Hematopoietic multipotent progenitor cell treated with erythropoietin and hydrocortisone succinate and interleukin-3 and kit ligand, for 8 days (in vitro differentiated cells): ENCODE measurements at regions not wholly inside any gene's neighbourhood (a gene's known extent, or its start where the extent isn't known, plus 50 kb on each side); places are given as distances from the start of the nearest gene placed in this dataset.
"Not testable (repeated sequence)": the region's sequence is repeated elsewhere in the genome, so short reads cannot be mapped to it uniquely, and the experiment has no call there.

Source experiments
- DNase-seq: peaks from one replicate; pipeline ENCODE4 v3.0.0-alpha.2; 2015

- DNase-seq: no peak
Measured at GRCh38 chr10:21043044-21043443, 145.9 kb upstream of the NEBL start.

DNA sequence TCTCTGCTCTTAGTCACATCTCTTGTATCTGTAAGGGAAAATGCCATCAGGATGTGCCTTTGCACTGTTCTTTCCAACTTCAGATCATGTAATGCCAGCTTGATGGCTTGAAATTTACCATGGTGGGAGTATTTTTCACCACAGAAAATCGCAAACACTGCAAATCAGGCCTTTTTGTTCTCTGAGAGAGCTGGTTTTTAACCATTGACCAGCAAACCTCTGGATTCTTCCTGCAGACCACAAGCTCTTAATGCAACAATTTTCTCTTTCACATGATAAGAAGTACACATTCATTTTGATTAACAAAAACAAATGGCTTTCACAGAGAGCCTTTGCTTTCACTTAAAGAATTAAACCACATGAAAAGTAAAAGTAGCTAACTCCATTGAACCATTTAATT is 145.4 kb upstream of the NEBL start:
- DNase-seq: no peak

DNA sequence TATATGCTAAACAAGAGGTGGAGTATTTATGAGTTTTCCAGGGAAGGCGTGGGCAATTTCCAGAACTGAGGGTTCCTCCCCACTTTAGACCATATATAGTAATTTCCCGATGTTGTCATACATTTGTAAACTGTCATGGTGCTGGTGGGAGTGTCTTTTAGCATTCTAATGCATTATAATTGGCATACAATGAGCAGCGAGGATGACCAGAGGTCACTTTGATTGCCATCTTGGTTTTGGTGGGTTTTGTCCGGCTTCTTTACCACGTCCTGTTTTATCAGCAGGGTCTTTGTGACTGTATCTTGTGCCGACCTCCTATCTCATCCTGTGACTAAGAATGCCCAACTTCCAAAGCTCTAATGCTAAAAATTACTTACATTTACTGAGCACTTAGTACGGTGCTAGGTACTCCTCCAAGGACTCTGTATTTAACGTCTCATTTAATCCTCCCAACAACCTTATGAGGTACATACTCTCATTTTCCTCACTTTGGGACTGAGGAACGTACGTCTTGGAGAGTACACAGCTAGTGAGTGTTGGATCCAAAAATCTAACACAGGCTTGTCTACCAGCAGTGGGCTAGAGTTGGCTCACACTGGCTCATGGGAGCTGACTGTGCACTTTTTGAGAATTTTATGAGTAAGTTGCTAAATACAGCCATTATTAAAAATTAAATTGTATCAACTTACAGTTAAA is 144.8 kb upstream of the NEBL start:
- no peak for DNase-seq

- DNase-seq: no peak
Measured at GRCh38 chr10:21039721-21040120, 142.6 kb upstream of the NEBL start.

GRCh38 chr10:21036757-21037156 is 139.6 kb upstream of the NEBL start:
- DNase-seq: no peak

DNA sequence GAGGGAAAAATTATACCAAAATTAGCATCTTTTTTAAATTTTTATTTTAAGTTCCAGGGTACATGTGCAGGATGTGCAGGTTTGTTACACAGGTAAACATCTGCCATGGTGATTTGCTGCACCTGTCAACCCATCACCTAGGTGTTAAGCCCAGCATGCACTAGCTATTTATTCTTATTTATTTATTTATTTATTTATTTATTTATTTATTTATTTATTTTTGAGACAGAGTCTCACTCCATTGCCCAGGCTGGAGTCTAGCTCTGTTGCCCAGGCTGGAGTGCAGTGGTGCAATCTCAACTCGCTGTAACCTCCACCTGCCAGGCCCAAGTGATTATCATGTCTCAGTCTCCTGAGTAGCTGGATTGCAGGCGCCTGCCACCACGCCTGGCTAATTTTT is 137.7 kb upstream of the NEBL start:
- DNase-seq: not testable (repeated sequence)

DNA sequence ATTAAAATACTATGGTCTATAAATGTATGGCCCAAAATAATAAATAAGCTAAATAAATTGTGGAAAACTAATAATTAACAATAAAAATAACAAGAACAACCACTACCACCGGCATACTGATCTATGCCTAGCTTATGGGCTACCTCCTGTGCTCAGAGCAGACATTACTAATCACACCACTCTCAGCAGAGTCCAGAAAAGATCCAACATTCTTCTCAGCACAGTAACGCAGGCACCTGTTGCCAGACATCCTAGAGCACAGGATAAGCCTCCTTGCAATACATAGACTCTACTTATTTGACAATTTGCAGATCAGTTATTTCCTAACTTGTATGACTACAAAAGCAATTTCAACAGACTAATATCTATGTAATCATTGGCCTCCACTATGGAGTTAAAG is 137.1 kb upstream of the NEBL start:
- no peak for DNase-seq

DNA sequence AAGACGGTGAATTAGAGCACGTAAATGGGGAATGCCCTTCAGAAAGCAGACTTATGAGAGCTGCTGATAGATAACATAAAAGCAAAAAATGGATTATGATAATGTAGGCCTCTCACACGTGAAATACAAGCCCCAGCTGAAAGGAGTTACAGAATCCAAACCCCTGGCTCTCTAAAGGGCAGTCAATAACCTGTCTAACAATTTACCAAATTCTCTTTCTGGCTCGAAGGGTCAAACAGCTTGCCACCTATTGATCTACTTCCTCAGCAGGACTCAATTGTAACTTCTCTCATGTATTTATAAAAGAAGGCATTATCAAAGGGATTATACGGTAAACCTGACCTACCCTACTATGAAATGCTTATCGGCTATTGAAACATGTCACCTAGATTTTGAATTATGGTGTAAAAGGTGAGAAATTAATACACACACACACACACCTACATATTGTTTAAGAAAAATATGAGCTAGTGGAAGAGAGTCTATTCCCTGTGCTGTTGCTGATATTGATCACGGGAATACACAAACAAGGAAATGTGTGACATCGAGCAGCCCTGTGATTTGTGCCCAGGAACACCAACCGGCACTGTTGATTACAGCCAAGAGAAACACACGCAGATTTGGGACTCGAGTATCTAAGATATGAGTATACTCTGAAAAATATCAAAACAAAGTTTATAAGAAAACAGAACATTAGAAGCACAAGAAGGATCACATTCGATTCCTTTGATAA is 135.6 kb upstream of the NEBL start:
- DNase-seq: no peak

DNA sequence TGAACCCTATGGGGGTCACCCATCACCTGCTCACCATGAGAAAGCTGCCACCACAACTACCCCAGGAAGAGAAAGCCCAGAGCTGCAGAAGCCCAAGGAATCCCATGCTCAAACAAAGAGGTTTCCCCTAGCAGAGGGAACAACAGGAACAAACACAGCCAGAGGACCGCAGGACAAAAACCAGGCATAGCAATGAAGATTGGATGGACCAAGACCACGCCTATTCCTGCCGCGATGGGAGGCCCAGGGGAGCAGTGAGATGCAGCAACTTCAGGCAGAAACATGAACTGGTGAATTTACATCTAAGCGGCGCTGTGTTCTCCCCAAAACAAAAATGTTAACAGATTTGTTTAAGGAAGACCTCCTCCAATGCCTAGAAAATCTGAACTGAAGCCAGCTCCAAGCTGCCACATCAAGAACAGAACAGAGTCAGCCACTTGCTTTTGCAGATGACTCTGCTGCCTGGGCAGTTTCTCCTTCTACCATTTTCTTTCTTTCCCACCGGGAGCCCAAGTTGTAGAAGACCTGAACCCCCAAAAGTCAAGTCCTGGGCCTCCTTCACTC is 134.2 kb upstream of the NEBL start:
- DNase-seq: no peak

- DNase-seq: no peak
Measured at GRCh38 chr10:21030091-21030490, 133.0 kb upstream of the NEBL start.

DNA sequence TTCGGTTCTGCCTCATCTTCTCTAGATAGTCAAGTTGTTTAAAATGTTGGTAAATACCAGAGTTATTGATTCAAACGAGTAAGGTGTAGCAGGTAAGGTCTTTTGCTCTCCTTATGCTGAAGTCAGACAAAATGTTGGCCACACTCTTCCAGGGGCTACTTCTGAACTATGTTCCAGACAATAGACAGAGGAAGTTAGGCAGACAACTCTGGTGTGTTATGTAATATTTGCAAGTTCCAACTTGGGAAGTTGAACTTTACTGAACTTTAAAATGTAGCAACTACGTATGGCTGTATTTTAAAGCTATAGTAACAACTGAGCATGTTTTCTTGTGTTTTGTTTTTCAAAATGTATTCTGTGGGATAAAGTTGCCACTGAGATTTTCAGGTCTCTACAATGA is 125.7 kb upstream of the NEBL start:
- DNase-seq: no peak

GRCh38 chr10:21021843-21022594 is 124.9 kb upstream of the NEBL start:
- DNase-seq: no peak

GRCh38 chr10:21021231-21021630 is 124.1 kb upstream of the NEBL start:
- no peak for DNase-seq

GRCh38 chr10:21020545-21020944 is 123.4 kb upstream of the NEBL start:
- DNase-seq: peak; percentile 47

- DNase-seq: no peak
Measured at GRCh38 chr10:21019436-21019835, 122.3 kb upstream of the NEBL start.

- DNase-seq: no peak
Measured at GRCh38 chr10:21015851-21016250, 118.7 kb upstream of the NEBL start.

- no peak for DNase-seq
Measured at GRCh38 chr10:21014141-21014540, 117.0 kb upstream of the NEBL start.

GRCh38 chr10:21011433-21012018 is 114.4 kb upstream of the NEBL start:
- no peak for DNase-seq

DNA sequence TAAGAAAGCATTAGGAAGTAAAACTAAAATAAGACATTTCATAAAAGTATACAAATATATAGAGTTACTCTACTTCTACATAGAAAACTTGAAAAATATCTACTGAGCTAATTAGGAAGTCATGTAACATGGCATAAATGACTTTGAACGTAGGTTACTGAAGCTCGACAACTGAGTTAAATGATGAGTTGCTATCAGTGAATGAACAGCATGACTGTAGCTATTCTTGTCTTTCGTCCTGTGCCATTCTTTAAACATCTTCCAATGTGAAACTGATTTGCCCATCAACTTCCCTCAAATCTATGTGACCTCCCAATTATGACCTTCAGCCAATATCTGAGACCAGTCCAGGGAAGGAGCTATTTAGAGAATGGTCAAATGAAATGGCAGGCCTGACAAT is 113.5 kb upstream of the NEBL start:
- DNase-seq: no peak

GRCh38 chr10:21003240-21003822 is 106.2 kb upstream of the NEBL start:
- no peak for DNase-seq

GRCh38 chr10:21002091-21002878 is 105.2 kb upstream of the NEBL start:
- DNase-seq: no peak

- no peak for DNase-seq
Measured at GRCh38 chr10:20999699-21000098, 102.6 kb upstream of the NEBL start.
